Vagina (tissue), 2 donors: ENCODE measurements at regions not wholly inside any gene's neighbourhood (a gene's known extent, or its start where the extent isn't known, plus 50 kb on each side); places are given as distances from the start of the nearest gene placed in this dataset.

Source experiments
- DNase-seq, 2 donors: peaks; one replicate each; pipeline ENCODE4 v3.0.0-alpha.2; 2017; ENCODE audit errors: extremely low spot score in 2 of 2
- H3K27ac ChIP-seq: fragments of 200-600 bp; sonication (generic); one replicate; pipeline ENCODE4 v1.5.1; 2019
- H3K27me3 ChIP-seq: fragments of 200-600 bp; sonication (generic); one replicate; pipeline ENCODE4 v1.5.1; 2019
- H3K36me3 ChIP-seq, 2 donors: fragments of 200-600 bp; sonication (generic); one replicate each; pipeline ENCODE4 v1.5.1; 2017 to 2019
- H3K4me1 ChIP-seq: fragments of 200-600 bp; sonication (generic); one replicate; pipeline ENCODE4 v1.5.1; 2019
- H3K4me3 ChIP-seq, 2 donors: fragments of 200-600 bp; sonication (generic); 1 replicate in 1 of 2; 2 replicates in 1 of 2; pipeline ENCODE4 v1.5.1; 2016 to 2019
- H3K9me3 ChIP-seq: fragments of 200-600 bp; sonication (generic); one replicate; pipeline ENCODE4 v1.5.1; 2019
- POLR2A ChIP-seq, 2 donors: fragments of 450-650 bp; IDR thresholded peaks; one replicate each; pipeline ENCODE4 v1.6.1; 2017; ENCODE audit warnings: antibody characterized with exemption in 2 of 2, mild to moderate bottlenecking in 2 of 2, moderate library complexity in 2 of 2
- POLR2AphosphoS5 ChIP-seq, 2 donors: sonication (generic); formaldehyde crosslinking; IDR thresholded peaks; one replicate each; pipeline ENCODE4 v1.9.0; 2017; ENCODE audit warnings: antibody characterized with exemption in 2 of 2, mild to moderate bottlenecking in 2 of 2, low read depth in 1 of 2; ENCODE audit not compliant: insufficient read depth in 1 of 2
- intact Hi-C: fragments of 100-400 bp; cut with DNase I; formaldehyde crosslinking; loops from one replicate; pipeline ENCODE4 v1.15.1; 2023
- TF ChIP-seq, protein P1 (sequence below), 3 experiments: fragments of 450-650 bp in 2 of 3; fragments of 200-600 bp in 1 of 3; sonication (generic) in 1 of 3; IDR thresholded peaks; one replicate each; pipeline ENCODE4 v1.5.1; 2017 to 2019; ENCODE audit warnings: antibody characterized with exemption in 3 of 3, mild to moderate bottlenecking in 2 of 3, moderate library complexity in 2 of 3

DNA sequence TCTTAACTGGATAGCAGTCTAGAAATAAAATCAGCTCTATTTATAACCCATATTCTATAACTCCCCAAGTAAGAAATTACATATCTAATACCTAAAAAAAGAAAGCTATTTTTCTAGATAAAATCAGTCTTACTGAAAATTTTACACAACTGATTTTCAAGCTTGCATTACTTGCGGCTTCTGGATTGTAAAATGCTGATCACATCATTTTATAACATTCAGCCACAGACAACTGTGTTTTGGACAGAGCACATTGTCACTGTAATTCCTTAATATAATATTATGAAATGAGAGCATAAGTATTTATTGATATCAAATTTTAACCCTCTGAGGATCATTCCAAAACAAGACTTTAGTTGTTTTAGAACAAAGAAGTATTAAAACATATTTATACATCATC lies 78.5 kb upstream of the ARID2 start:
- H3K27ac ChIP-seq: no peak overlapping the region
- no peaks in the 10 kb centered on the region for H3K36me3 ChIP-seq
- H3K9me3 ChIP-seq: no peaks in the 10 kb centered on the region
- no peaks in the 10 kb centered on the region for H3K27me3 ChIP-seq
- no peak for TF ChIP-seq POLR2AphosphoS5 (IDR thresholded peaks at IDR 0.05; ENCODE audit: insufficient read depth in 1 of 2, low read depth in 1 of 2)
- no peaks in the 10 kb centered on the region for H3K4me1 ChIP-seq
- H3K4me3 ChIP-seq: no peak overlapping the region
- no peak for DNase-seq
- intact Hi-C loops: no loop called here

DNA sequence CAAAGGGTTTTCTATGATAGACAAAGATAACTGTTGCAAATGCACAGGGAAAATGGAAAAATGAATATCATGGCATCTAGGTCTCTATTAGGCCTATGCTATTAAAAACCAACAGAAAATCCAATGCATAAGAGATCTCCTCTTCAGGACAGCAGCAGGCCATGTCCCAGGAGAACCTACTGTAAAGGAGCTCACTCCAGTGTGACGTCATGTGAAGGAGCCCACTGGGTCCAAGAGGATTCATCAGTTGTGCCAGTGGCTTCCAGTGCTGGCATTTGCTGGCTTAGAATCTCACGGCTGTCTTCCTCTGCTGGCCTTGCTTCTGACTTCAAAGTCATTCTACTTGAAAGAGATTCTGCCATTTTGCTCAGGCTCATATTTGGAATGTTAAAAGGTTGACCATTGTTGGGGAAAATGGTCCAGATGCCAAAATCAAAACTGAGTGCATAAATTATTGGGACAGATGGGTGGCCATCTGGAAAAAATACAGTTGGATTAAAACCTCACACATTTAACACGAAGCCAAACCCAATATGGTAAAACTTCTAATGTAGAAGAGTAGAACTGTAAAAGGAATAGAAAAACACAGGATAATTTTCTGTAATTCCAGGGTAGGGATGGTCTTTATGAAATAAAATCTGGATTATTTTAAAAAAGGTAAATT lies 75.4 kb upstream of the ARID2 start:
- no peaks in the 10 kb centered on the region for H3K27me3 ChIP-seq

DNA sequence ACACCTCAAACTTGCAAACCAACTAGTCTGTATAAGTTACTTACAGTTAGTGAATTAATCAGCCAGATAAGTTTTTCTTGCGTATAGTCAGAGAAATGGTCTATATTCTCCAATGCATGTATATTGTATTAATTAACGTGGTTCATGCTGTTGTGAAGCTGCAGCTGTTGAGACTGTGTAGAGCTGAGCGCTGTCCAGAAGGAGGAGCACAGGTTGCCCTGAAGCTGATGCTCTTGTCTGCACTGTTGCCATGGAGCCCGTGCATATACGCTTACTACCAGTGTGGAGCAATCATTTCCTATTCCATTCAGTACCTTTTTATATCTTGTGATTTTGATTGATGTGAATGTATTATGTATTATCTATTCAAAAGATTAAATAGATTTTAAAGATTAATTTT lies 74.3 kb upstream of the ARID2 start:
- Histone ChIP-seq H3K27ac (no peak overlapping the region), H3K9me3 (no peaks in the 10 kb centered on the region), H3K4me1 (no peaks in the 10 kb centered on the region), H3K4me3 (no peak overlapping the region), H3K27me3 (no peaks in the 10 kb centered on the region), H3K36me3 (no peaks in the 10 kb centered on the region)
- intact Hi-C loops: no loop called here
- TF ChIP-seq, protein P1, sequence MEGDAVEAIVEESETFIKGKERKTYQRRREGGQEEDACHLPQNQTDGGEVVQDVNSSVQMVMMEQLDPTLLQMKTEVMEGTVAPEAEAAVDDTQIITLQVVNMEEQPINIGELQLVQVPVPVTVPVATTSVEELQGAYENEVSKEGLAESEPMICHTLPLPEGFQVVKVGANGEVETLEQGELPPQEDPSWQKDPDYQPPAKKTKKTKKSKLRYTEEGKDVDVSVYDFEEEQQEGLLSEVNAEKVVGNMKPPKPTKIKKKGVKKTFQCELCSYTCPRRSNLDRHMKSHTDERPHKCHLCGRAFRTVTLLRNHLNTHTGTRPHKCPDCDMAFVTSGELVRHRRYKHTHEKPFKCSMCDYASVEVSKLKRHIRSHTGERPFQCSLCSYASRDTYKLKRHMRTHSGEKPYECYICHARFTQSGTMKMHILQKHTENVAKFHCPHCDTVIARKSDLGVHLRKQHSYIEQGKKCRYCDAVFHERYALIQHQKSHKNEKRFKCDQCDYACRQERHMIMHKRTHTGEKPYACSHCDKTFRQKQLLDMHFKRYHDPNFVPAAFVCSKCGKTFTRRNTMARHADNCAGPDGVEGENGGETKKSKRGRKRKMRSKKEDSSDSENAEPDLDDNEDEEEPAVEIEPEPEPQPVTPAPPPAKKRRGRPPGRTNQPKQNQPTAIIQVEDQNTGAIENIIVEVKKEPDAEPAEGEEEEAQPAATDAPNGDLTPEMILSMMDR (IDR thresholded peaks at IDR 0.05): no peak
- TF ChIP-seq POLR2A (IDR thresholded peaks at IDR 0.05) (no peak), POLR2AphosphoS5 (IDR thresholded peaks at IDR 0.05; ENCODE audit: insufficient read depth in 1 of 2, low read depth in 1 of 2) (no peak)
- DNase-seq: no peak

More for the DNA sequence above, 75.4 kb upstream of the ARID2 start:
- Histone ChIP-seq H3K36me3 (no peaks in the 10 kb centered on the region), H3K9me3 (no peaks in the 10 kb centered on the region), H3K4me3 (no peak overlapping the region), H3K27ac (no peak overlapping the region), H3K4me1 (no peaks in the 10 kb centered on the region)
- DNase-seq: no peak
- no peak for TF ChIP-seq POLR2A (IDR thresholded peaks at IDR 0.05)
- intact Hi-C loops: no loop called here

DNA sequence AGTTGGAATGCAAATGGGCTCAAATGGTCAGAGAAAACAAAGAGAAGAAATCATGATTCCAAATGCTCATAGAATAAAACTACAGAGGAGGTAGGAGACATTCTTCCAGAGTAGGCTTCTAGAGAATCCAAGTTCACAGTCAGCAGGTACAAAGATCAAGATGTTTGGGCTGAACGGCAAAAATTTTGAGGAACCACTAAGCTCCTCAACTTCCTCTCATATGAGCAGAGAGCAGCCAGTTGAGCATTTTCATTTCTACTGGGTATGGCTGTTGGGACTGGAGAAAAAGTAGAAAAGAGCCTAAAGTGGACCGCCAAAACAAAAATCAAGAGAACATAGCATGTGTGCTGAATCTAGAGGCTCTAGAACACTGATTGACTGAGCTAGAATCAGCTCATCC lies 73.8 kb upstream of the ARID2 start:
- intact Hi-C loops: no loop called here
- TF ChIP-seq, protein P1 (IDR thresholded peaks at IDR 0.05): no peak
- TF ChIP-seq POLR2AphosphoS5 (IDR thresholded peaks at IDR 0.05; ENCODE audit: insufficient read depth in 1 of 2, low read depth in 1 of 2) (no peak), POLR2A (IDR thresholded peaks at IDR 0.05) (no peak)
- Histone ChIP-seq H3K4me1 (no peaks in the 10 kb centered on the region), H3K27ac (no peak overlapping the region), H3K9me3 (no peaks in the 10 kb centered on the region), H3K36me3 (no peaks in the 10 kb centered on the region), H3K4me3 (no peak overlapping the region), H3K27me3 (no peaks in the 10 kb centered on the region)
- no peak for DNase-seq

DNA sequence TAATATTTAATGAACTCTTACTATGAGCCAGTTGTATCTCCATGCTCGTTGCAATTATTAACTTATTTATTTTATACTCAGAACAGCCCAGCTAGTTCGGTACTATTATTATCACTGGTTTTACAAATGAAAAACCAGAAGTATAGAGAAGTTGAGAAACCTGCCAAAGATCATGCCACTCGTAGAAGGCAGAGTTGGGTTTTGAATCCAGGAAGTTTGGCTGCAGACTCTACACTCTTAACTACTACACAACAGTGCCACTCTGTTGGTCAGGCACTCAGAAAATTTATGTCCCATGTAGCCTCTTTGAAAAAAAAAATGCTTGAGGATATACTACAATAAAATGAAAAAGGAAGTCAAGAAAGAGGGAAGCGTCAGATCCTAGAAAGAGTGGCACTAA lies 71.5 kb upstream of the ARID2 start:
- no peaks in the 10 kb centered on the region for H3K4me1 ChIP-seq
- H3K36me3 ChIP-seq: no peaks in the 10 kb centered on the region
- H3K9me3 ChIP-seq: no peaks in the 10 kb centered on the region
- H3K4me3 ChIP-seq: no peak overlapping the region
- intact Hi-C loops: no loop called here
- no peak for DNase-seq
- no peak overlapping the region for H3K27ac ChIP-seq
- TF ChIP-seq POLR2A (IDR thresholded peaks at IDR 0.05) (no peak), POLR2AphosphoS5 (IDR thresholded peaks at IDR 0.05; ENCODE audit: insufficient read depth in 1 of 2, low read depth in 1 of 2) (no peak)
- TF ChIP-seq, protein P1 (IDR thresholded peaks at IDR 0.05): no peak
- H3K27me3 ChIP-seq: no peaks in the 10 kb centered on the region

DNA sequence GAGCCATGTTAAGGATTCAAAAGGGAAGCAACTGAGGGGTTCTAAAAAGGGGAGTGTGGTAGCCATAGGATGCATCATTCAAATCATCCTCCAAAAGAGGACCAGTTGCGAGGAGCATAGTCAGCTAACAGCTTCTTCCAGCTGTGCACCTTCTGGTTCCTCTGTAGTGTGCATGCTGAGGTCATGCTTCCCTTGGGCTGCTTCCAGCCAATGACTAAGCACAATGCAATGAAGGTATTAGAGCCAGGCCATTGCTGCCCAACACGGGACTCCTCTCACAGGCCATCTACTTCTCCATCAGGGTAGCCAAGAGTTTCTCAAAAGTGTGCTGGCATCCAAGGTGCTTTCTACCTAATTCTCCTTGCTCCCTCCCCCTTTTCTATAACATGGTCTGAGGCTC lies 69.2 kb upstream of the ARID2 start:
- Histone ChIP-seq H3K9me3 (no peaks in the 10 kb centered on the region), H3K36me3 (no peaks in the 10 kb centered on the region), H3K27ac (no peak overlapping the region), H3K27me3 (no peaks in the 10 kb centered on the region), H3K4me3 (no peak overlapping the region), H3K4me1 (no peaks in the 10 kb centered on the region)
- intact Hi-C loops: no loop called here
- TF ChIP-seq, protein P1 (IDR thresholded peaks at IDR 0.05): no peak
- TF ChIP-seq POLR2A (IDR thresholded peaks at IDR 0.05) (no peak), POLR2AphosphoS5 (IDR thresholded peaks at IDR 0.05; ENCODE audit: insufficient read depth in 1 of 2, low read depth in 1 of 2) (no peak)
- DNase-seq: no peak
